Endodermal cell (in vitro differentiated cells): ENCODE measurements at regions not wholly inside any gene's neighbourhood (a gene's known extent, or its start where the extent isn't known, plus 50 kb on each side); places are given as distances from the start of the nearest gene placed in this dataset.

Experiments
- DNase-seq: peaks from one replicate; pipeline ENCODE4 v3.0.0-alpha.2; 2017
- H3K27ac ChIP-seq: 2 replicates; pipeline ENCODE4 v1.5.1; 2013; ENCODE audit warnings: mild to moderate bottlenecking, low read depth, low read length, moderate library complexity
- H3K27me3 ChIP-seq: 2 replicates; pipeline ENCODE4 v1.6.1; 2013; ENCODE audit warnings: mild to moderate bottlenecking, low read length, moderate library complexity; ENCODE audit not compliant: insufficient read depth, control insufficient read depth, poor library complexity, severe bottlenecking
- H3K36me3 ChIP-seq: 2 replicates; pipeline ENCODE4 v1.7.0; 2013; ENCODE audit warnings: mild to moderate bottlenecking, low read length, moderate library complexity; ENCODE audit not compliant: control insufficient read depth, insufficient read depth
- H3K4me1 ChIP-seq: one replicate; pipeline ENCODE4 v1.7.0; 2013; ENCODE audit warnings: low read length; ENCODE audit not compliant: control insufficient read depth, insufficient read depth
- H3K4me3 ChIP-seq: 2 replicates; pipeline ENCODE4 v1.5.1; 2013; ENCODE audit warnings: mild to moderate bottlenecking, low read length, moderate library complexity
- H3K9ac ChIP-seq: 2 replicates; pipeline ENCODE4 v1.6.1; 2013; ENCODE audit warnings: mild to moderate bottlenecking, low read length, moderate library complexity; ENCODE audit not compliant: poor library complexity, severe bottlenecking; ENCODE audit errors: extremely low read depth
- H3K9me3 ChIP-seq: 2 replicates; pipeline ENCODE4 v1.6.1; 2013; ENCODE audit warnings: mild to moderate bottlenecking, low read length, moderate library complexity; ENCODE audit not compliant: control insufficient read depth
- H3K27ac Mint-ChIP-seq: 2 replicates; pipeline ENCODE4 v1.8.0; 2020; ENCODE audit warnings: mixed read lengths
- H3K27me3 Mint-ChIP-seq: 2 replicates; pipeline ENCODE4 v1.8.0; 2021; ENCODE audit warnings: mild to moderate bottlenecking, mixed read lengths; ENCODE audit not compliant: insufficient read depth
- H3K36me3 Mint-ChIP-seq: 2 replicates; pipeline ENCODE4 v1.8.0; 2020; ENCODE audit warnings: low read depth, mixed read lengths
- H3K4me1 Mint-ChIP-seq: 2 replicates; pipeline ENCODE4 v1.8.0; 2020; ENCODE audit warnings: mixed read lengths
- H3K4me3 Mint-ChIP-seq: 2 replicates; pipeline ENCODE4 v1.8.0; 2020; ENCODE audit warnings: mild to moderate bottlenecking, moderate library complexity, mixed read lengths
- H3K9me3 Mint-ChIP-seq: 2 replicates; pipeline ENCODE4 v1.8.0; 2020; ENCODE audit warnings: mild to moderate bottlenecking, mixed read lengths
- CTCF ChIP-seq: fragments of 200-600 bp; sonication (generic); conservative IDR thresholded peaks from 2 replicates; pipeline ENCODE4 v1.5.0; 2021; ENCODE audit warnings: antibody characterized with exemption, mild to moderate bottlenecking
- WGBS, 2 experiments: methylation state at CpG; one replicate each; pipeline versions ENCODE4 v1.1.5 to v1.1.7; 2013; ENCODE audit warnings: missing lambda C conversion rate in 2 of 2, mixed read lengths in 1 of 2; ENCODE audit not compliant: insufficient coverage in 1 of 2, insufficient read length in 1 of 2; 5-methylcytosine and 5-hydroxymethylcytosine counted together

GRCh38 chr18:22311301-22311700 is 106.4 kb downstream of the CTAGE1 start:
- H3K27me3 ChIP-seq = peaks cover 6% of the 10 kb centered on the region

DNA sequence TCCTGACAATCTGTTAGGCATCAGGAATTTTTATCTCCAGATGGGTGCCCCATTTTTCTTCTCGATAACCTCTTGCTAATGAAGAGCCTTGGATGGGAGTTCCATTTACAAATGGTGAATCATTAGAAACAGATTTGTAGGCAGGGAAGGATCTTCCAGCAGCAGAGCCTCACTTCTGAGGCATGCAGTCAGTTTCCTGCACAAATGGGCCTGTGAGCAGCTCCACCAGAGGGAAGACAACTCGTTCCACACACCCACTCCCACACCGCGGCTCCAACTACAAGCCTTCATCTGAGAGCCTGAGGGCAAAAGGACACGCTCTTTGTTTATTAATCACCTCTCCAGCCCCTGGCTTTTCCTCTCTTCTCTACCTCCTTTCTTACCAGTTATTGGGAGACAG is 108.5 kb downstream of the CTAGE1 start:
- no peak for TF ChIP-seq CTCF
- Mint-ChIP-seq H3K4me1 (no peaks in the 10 kb centered on the region), H3K4me3 (no peak overlapping the region), H3K36me3 (no peaks in the 10 kb centered on the region), H3K9me3 (peaks cover 2% of the 10 kb centered on the region), H3K27ac (no peak overlapping the region), H3K27me3 (peaks cover 34% of the 10 kb centered on the region)
- Histone ChIP-seq H3K9me3 (peaks cover 7% of the 10 kb centered on the region), H3K4me3 (no peak overlapping the region), H3K36me3 (no peaks in the 10 kb centered on the region), H3K27me3 (peaks cover 6% of the 10 kb centered on the region), H3K9ac (no peak overlapping the region), H3K27ac (no peak overlapping the region), H3K4me1 (no peaks in the 10 kb centered on the region)
- DNase-seq = no peak
- WGBS, 2 experiments = 91 to 100% methylated on average over 2 to 5 of the region's 5 CpGs

More at GRCh38 chr18:22311301-22311700, 106.4 kb downstream of the CTAGE1 start:
- Mint-ChIP-seq H3K36me3 (no peaks in the 10 kb centered on the region), H3K27me3 (peaks cover 47% of the 10 kb centered on the region), H3K4me3 (no peak overlapping the region), H3K27ac (no peak overlapping the region), H3K9me3 (no peaks in the 10 kb centered on the region), H3K4me1 (no peaks in the 10 kb centered on the region)
- DNase-seq = no peak
- H3K9ac ChIP-seq = no peak overlapping the region
- WGBS, 2 experiments = 87 to 95% methylated on average over 3 to 5 of the region's 5 CpGs
- no peaks in the 10 kb centered on the region for H3K4me1 ChIP-seq
- H3K36me3 ChIP-seq = no peaks in the 10 kb centered on the region
- no peak overlapping the region for H3K27ac ChIP-seq
- no peak for TF ChIP-seq CTCF
- H3K9me3 ChIP-seq = peaks cover 5% of the 10 kb centered on the region
- H3K4me3 ChIP-seq = no peak overlapping the region

DNA sequence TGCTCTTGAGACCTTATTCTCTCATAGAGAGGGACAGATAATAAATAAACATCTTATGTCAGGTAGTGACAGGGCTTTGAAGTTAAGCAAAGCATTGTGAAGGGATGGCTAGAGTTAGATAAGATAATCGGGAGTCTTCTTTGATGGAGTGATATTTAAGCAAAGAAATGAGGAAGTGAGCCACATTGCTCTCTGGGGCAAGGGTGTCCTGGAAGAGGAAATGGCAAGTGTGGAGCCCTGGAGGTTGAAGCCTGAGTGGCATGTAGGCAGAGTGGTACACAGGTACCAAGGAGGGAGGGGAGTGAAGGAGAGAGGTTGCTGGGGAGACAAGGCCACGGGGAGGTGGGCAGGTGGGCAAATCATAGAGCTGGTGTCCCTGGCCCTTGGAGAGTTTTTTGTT is 110.2 kb downstream of the CTAGE1 start:
- no peaks in the 10 kb centered on the region for H3K36me3 Mint-ChIP-seq
- Histone ChIP-seq H3K9ac (no peak overlapping the region), H3K9me3 (peaks cover 7% of the 10 kb centered on the region), H3K36me3 (no peaks in the 10 kb centered on the region), H3K4me1 (no peaks in the 10 kb centered on the region), H3K27ac (no peak overlapping the region), H3K27me3 (peaks cover 14% of the 10 kb centered on the region), H3K4me3 (no peak overlapping the region)
- H3K4me3 Mint-ChIP-seq = no peak overlapping the region
- no peak overlapping the region for H3K27ac Mint-ChIP-seq
- no peak for TF ChIP-seq CTCF
- 86 to 88% methylated on average over 1 to 2 of the region's 2 CpGs for WGBS, 2 experiments
- DNase-seq = no peak
- H3K9me3 Mint-ChIP-seq = peaks cover 2% of the 10 kb centered on the region
- H3K27me3 Mint-ChIP-seq = peaks cover 30% of the 10 kb centered on the region
- H3K4me1 Mint-ChIP-seq = no peaks in the 10 kb centered on the region
